ENCODE measurements at regions not wholly inside any gene's neighbourhood (a gene's known extent, or its start where the extent isn't known, plus 50 kb on each side); places are given as distances from the start of the nearest gene placed in this dataset.

DNA sequence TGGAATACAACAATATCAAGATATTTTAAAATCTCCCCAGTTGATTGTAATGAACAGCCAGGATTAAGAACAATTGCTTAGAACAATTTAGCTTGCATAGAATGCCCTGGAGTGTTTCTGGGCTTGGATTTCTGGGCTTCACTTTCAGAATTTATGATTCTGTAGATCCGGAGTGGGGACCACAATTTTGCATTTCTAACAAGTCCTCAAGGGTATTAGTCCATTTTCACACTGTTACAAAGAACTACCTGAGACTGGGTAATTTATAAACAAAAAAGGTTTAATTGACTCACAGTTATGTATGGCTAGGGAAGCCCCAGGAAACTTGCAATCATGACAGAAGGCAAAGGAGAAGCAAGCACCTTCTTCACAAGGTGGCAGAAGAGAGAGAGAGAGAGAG lies 54.3 kb upstream of the MYRIP start:
- no peaks in the 10 kb centered on the region for H3K9me3 ChIP-seq (ENCODE audit: control insufficient read depth in 2 of 2, insufficient read depth in 1 of 2, low read depth in 1 of 2, low read length in 1 of 2)

DNA sequence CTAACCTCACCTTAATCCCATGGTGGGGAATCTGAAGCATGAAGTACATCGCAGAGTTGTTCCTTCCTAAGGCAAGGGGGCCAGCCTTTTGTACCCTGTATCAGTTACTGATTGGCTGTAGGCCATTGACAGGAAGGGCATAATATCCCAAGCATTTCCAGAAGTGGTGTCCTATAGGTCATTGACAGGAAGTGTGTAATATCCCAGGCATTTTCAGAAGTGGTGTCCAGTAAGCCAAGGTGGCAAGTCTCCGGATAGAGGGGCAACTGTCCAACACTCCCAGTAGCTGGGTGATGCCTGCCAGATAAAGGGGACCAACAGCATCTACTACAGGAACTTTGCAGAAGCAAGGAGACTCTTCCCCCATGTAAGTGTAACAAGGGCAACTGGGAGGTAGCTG lies 52.1 kb upstream of the MYRIP start:
- H3K27ac ChIP-seq (ENCODE audit: low read depth in 1 of 3, low read length in 2 of 3), result no peak overlapping the region
- H3K36me3 ChIP-seq (ENCODE audit: control insufficient read depth in 3 of 3, insufficient read depth in 2 of 3, low read depth in 1 of 3, low read length in 3 of 3), result no peaks in the 10 kb centered on the region
- H3K4me3 ChIP-seq (ENCODE audit: low read depth in 1 of 3, low read length in 3 of 3), result no peak overlapping the region
- FAIRE-seq (no peak), DNase-seq (no peak)
- WGBS, 3 donors, result 81 to 90% (median 81%) methylated on average over 2 of the region's 2 CpGs
- no peaks in the 10 kb centered on the region for H3K27me3 ChIP-seq (ENCODE audit: control insufficient read depth in 3 of 3, insufficient read depth in 3 of 3, low read length in 3 of 3)
- H3K4me1 ChIP-seq (ENCODE audit: control insufficient read depth in 3 of 3, insufficient read depth in 2 of 3, low read depth in 1 of 3, low read length in 2 of 3), result no peaks in the 10 kb centered on the region
- no peaks in the 10 kb centered on the region for H3K9me3 ChIP-seq (ENCODE audit: control insufficient read depth in 2 of 2, insufficient read depth in 1 of 2, low read depth in 1 of 2, low read length in 1 of 2)

More for the DNA sequence above, 54.3 kb upstream of the MYRIP start:
- no peak overlapping the region for H3K27ac ChIP-seq (ENCODE audit: low read depth in 1 of 3, low read length in 2 of 3)
- no peak for DNase-seq
- FAIRE-seq, result no peak
- H3K36me3 ChIP-seq (ENCODE audit: control insufficient read depth in 3 of 3, insufficient read depth in 2 of 3, low read depth in 1 of 3, low read length in 3 of 3), result no peaks in the 10 kb centered on the region
- no peak overlapping the region for H3K4me3 ChIP-seq (ENCODE audit: low read depth in 1 of 3, low read length in 3 of 3)
- no peaks in the 10 kb centered on the region for H3K4me1 ChIP-seq (ENCODE audit: control insufficient read depth in 3 of 3, insufficient read depth in 2 of 3, low read depth in 1 of 3, low read length in 2 of 3)
- H3K27me3 ChIP-seq (ENCODE audit: control insufficient read depth in 3 of 3, insufficient read depth in 3 of 3, low read length in 3 of 3), result no peaks in the 10 kb centered on the region
- 65 to 94% (median 86%) methylated on average over 1 of the region's 1 CpG for WGBS, 3 donors
